HL-60/S4 treated with phorbol 12-myristate 13-acetate at 8.2 ng/mL for 4 days and 3 days (cell line): ENCODE measurements at regions not wholly inside any gene's neighbourhood (a gene's known extent, or its start where the extent isn't known, plus 50 kb on each side); places are given as distances from the start of the nearest gene placed in this dataset.

ENCODE experiments used
- in situ Hi-C: fragments of 300-500 bp; cut with MboI; formaldehyde crosslinking; loops from 2 replicates; pipeline ENCODE4 v1.15.0; 2022; ENCODE audit warnings: low sequenced_read_pairs

DNA sequence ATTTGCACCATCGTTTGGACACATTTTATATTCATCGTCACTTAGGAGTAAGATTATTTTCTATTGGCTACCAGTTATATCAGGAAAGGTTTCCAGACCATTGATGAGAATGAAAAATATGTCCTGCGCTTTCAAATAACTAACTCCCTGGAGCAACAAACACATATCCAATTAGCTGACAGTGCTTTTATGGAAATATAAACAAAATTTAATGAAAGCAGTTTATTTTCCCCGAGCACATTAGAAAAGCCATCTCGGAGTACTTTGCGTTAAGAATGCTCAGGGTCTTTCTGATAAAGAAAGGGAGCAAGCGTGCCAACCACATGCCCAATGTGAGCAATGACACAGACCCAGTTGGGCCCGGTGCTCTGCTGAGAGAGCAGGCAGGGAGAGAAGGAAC, 85.1 kb upstream of the ZPBP start:
- in situ Hi-C loops, result no loop called here

GRCh38 chr7:50174948-50175347, 81.9 kb upstream of the ZPBP start:
- in situ Hi-C loops, result no loop called here

GRCh38 chr7:50166997-50167965, 74.2 kb upstream of the ZPBP start:
- in situ Hi-C loops, result no loop called here

DNA sequence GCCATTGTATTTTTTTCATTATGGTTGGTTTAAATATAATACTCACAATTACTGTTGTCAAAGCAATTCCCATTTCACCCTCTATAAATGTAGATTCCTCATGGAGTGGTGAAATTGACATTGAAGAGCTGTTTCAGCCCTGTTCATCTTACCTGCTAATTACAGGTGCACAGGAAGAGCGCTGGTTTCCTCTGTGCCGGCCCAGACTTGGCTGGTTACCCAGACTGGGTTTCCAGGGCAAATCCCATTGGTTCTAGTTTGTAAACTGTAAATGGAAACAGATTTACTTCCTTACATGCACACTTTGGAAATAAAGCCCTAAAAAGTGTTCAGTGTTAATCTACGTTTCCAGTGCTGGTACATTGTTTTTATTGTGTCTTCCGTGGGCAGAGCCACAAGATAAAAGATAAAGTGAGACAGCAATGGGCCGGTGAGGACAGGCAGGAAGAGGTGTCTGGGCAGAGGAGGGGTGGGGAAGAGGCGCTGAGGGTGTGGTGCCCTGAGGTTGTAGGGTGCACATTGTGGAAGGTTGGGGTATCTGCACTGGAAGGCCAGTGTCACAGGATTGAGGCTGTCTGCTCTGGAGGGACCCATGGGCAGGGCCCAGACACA, 71.6 kb upstream of the ZPBP start:
- in situ Hi-C loops, result no loop called here

- in situ Hi-C loops, result no loop called here
Measured at GRCh38 chr7:50160206-50160605, 67.2 kb upstream of the ZPBP start.

GRCh38 chr7:50159154-50159553, 66.1 kb upstream of the ZPBP start:
- in situ Hi-C loops, result no loop called here

- in situ Hi-C loops, result no loop called here
Measured at GRCh38 chr7:50156706-50157105, 63.7 kb upstream of the ZPBP start.

DNA sequence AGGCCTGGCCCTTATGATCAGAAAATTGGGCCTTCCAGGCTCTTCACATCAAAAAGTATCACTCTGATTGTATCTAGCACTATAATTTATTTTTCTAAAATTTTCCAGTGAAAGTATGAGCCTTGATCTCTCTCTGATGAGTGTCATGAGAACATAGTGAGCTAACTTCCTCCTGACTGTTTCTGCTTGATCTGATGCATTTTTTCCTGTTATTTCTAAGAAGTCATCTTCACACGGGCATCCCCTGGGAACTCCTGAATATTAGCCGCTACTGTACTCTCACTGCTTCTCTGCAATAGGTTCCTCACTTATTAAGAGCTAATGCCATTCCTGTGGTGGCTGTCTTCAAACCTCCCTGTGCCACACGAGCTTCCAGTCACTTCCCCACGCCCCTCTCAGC, 63.1 kb upstream of the ZPBP start:
- in situ Hi-C loops, result no loop called here

DNA sequence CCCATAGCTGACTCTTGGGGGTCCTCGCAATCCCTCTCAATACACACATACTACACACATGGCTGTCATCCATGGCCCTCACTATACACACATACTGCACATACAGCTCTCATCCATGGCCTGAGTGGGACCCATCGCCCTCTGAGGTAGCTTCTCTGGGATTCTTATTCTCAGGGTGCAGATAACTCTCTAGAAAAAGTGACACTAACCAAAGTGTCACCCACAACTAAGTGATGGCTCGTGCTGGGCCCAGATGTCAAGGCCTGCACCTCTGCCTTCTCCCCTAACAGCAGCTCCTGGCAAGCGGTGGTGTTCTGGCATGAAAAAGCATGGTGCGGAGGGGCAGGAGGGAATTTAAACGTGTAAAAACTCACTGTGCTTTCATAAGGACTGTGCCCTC, 62.7 kb upstream of the ZPBP start:
- in situ Hi-C loops, result no loop called here

- in situ Hi-C loops, result no loop called here
Measured at GRCh38 chr7:50153995-50154394, 60.9 kb upstream of the ZPBP start.

- in situ Hi-C loops, result no loop called here
Measured at GRCh38 chr7:50153148-50153547, 60.1 kb upstream of the ZPBP start.

- in situ Hi-C loops, result no loop called here
Measured at GRCh38 chr7:50152486-50152885, 59.4 kb upstream of the ZPBP start.

DNA sequence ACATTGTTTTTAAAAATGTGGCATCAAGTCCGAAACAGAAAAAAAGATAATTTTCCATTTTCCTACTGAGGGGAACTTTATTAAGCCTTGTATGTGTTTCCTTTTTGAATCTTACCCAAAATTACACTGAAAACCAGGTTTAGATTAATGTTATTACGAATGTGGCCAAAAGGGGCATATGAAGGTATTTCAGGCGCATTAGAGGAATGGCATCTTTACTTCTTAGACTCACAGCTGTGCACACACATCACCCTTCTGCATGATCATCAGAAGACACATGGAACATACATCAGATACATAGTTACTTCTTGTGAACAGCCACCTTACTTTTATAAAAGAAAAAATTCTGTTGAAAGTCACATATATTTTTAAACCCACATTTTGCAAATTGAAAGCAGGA, 58.6 kb upstream of the ZPBP start:
- in situ Hi-C loops, result no loop called here

GRCh38 chr7:50151001-50151400, 58.0 kb upstream of the ZPBP start:
- in situ Hi-C loops, result no loop called here

DNA sequence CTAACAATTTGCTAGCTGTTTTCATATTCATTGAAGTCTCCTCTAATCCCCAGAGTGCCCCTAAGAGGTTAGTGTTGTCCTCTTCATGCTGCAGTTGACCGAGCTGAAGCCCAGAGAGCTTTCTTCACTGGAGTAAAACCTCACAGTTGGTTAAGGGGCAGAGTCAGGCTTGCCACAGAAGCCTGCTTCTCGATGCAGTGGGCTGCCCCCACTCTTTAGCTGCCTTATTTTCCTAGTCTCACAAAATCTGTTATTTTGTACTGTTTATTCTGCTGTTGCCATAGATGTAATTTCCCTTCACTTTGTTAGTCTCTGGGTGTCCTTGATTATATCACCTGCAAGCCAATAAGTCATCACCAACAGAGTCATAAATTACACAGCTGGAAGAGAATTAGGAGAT, 56.3 kb upstream of the ZPBP start:
- in situ Hi-C loops, result no loop called here

DNA sequence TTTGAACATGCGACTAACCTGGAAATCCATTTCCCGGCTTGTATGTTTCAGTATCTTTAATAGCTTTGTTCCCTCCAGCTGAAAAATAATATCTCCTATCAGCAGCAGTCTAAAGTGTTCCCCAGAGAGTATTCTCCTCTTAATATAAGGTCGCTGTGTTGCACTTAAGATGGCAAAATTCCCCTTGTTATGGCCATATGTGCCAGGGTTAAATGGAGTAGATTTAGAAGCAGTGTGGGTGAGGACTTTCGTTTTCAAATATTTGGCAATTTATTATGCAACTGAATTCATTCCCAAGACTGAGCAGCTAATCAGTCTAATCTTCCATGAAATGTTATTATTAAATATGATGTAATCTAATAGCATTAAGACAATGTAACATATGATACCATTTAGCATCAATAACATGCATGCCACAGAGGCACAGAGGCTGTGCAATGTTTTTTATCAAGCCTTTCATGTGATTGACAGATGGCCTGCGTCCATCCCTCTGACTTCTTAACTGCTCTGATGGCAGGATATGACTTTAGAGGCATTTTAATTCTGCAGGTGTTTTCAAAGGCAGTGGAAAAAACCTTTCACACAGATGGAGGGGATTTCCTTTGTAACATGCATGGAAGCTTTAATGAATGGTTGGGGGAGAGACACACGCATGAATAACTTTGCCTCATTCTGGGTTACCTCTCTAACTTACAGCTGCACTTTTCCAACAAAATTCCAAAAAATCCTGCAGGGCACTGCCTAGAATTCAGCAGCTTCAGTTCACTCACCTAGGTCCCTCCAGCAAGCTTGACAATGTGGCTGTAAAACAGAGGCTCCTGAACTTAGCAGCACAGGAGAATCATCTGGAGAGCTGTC, 55.1 kb upstream of the ZPBP start:
- in situ Hi-C loops, result no loop called here

DNA sequence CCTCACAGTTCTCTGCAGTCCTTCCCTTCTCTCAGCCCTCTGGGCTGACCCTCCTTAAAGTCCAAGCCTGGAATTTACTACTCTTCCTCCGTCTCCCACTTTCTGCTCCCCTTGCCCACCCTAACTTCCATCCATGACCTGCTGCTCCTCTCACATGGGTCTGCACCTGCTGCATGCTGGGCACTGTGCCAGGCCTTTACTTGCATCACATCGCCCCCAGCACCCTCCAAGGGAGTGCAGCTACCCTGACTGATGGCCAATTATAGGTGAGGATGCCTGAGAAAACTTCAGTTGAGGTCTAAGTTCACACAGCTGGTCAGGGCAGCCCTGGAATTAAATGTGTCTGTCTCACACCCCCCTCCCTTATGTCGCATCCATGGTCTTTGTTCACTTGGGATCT, 53.6 kb upstream of the ZPBP start:
- in situ Hi-C loops, result no loop called here

GRCh38 chr7:50145801-50146338, 52.8 kb upstream of the ZPBP start:
- in situ Hi-C loops, result no loop called here

GRCh38 chr7:50145226-50145625, 52.2 kb upstream of the ZPBP start:
- in situ Hi-C loops, result no loop called here
